Activated CD4-positive, CD25-positive, alpha-beta regulatory T cell treated with anti-CD3 and anti-CD28 coated beads, Interleukin-2, amount 50 U/mL, for 16 hours (primary cell): ENCODE measurements at regions not wholly inside any gene's neighbourhood (a gene's known extent, or its start where the extent isn't known, plus 50 kb on each side); places are given as distances from the start of the nearest gene placed in this dataset.

Source experiments
- DNase-seq: peaks from one replicate; pipeline ENCODE4 v3.0.0-alpha.2; 2020; ENCODE audit warnings: low read depth, low spot score

DNA sequence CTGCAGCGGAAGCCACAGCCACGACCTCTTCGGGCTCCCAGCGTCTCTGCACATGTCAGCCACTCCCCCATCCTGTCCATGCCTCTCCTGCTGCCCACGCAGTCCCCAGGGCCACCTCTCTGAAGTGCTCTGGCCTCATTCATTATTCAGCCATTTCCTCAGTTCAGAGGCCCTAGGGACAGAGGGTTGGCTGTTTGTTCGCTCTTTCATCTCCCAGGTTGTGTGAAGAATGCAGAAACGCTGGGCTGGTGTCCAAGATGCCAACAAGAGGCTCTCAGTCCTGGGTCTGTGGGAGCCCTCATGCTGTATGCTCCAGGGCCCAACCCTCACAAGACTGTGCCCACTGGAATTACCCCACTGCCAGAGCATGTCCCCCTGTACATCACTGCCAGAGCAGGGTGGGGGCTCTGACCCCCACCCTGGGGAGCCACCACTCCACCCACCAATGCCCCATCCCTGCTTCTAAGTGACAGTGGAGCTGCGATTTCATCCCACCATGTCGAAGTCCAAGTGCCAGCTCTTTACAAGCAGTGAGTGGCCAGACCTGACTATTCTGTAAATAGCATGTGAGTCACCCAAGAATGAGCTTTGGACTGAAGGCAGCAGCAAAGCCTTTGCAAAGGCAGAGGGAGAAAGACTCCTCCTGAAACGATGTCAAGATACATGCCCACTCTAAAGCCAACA, 209.6 kb downstream of the BUD13 start:
- DNase-seq, result no peak

DNA sequence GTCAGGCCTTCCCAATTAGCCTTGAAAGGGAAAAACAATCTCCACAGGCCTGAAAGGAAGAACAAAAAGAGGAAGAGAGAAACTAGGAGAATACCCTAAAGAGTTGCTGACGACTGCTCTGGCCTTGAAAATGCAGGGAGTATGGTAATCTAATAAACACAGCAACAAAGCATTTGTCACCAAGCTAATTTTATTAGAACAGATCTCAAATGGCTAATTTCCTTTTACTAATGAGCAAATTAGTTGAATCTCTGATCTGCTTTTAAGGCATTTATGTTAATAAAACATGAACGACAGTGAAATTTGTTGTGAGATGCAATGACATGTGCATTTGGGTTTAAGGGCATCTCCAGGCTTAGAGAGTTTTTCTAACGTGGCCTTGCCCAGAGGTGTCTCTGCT, 212.2 kb downstream of the BUD13 start:
- no peak for DNase-seq

DNA sequence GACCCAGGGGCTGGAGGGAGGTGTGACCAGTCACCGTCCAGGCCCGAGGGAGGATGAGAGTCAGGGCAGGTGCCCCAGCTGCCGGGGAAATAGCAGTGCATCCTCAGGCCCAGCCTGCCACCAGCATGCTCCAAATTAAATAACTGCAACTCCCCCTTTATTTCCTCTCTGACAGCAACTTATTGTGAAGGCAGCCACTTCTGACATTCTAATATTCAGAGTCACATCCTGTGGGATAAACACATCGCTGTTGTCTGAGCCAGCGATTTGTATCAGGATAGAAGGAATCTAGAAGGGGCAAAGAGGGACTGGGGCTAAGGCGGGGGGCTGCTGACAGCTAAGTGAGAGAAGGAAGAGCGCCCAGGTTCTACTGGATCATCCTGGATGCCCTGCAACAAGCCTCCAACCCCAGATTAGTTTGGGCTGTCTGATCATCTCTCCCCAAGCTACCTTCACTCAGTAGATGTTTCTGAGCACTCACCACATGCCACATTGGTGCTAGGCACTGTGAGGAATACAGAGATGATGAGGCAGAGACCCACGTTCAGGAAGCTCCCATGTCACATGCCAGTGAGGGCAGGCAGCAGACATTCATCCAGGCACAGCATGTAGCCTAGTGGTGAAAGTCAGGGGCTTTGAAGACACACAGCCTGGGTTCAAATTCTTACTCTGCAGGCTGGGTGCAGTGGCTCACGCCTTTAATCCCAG, 214.1 kb downstream of the BUD13 start:
- no peak for DNase-seq

DNA sequence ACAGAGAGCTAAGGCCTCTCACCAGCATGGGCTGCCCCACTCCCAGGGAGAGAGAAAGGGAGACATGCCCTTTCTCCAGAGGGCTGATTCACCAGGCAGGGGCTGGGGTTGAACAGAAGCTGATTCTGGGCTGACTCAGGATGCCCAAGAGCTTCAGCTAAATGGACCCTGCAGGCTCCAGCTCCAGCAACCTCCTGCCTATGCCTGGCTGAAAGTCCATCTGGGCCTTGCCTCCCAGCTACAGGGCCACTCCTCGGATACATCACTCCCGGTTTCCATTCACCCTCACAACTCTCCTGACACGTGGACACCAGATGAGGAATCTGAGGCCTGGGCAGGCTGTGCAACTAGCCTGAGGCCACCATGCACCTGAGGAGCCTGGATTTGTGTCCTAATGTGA, 215.5 kb downstream of the BUD13 start:
- DNase-seq, result no peak

DNA sequence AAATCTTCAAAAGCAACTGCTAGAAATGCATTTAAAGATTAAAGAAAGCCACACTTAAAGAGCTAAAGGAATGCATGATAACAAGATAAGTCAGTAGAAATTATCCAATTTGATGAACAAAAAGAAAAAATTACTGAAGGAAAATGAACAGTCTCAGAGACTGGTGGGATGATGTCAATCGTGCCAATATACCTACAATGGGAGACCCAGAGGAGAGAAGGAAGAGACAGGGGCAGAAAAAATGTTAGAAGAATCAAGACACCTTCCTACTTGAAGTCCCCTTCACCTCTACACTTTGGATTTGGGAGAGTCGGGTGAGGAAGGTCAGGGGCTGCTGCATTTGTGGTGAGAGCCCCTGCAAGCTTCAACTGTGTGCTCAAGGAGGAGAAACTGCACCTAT, 216.3 kb downstream of the BUD13 start:
- no peak for DNase-seq

DNA sequence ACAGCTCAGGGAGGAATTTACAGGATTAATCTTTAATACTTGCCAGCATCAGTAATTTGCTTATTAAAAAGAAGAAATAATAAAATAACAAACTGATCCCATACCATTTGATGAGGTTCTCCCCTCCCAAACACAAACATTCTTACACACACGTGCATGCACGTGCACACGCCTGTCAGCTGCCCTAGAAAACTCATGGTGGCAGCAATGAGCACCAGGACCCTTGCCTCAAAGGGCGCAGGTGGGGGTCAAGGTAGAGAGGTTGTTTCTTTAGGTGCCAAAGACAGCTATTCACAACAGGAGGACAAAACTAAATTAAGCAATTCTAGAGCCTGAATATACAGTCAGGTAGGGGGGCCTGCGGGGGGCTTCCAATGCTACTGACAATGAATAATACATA, 219.3 kb downstream of the BUD13 start:
- DNase-seq, result no peak

DNA sequence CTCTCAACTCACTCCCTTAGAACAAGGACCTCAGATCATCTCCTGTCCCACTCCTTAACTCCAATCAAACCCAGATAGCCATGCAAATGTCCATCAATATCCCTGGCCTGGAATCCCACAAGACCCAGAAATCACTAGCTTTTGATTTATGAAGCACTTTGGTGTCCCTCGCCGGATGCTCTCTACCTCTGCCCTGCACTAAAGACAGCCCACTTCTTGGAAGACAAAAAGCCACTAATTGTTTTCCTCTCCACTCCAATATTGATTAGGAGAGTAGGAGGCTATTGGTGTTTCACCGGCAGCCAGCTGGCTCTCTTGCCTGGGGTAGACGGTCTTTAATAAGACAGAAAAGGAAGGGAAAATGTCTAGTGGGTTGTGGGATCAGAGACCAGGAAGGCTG, 221.2 kb downstream of the BUD13 start:
- DNase-seq, result no peak

DNA sequence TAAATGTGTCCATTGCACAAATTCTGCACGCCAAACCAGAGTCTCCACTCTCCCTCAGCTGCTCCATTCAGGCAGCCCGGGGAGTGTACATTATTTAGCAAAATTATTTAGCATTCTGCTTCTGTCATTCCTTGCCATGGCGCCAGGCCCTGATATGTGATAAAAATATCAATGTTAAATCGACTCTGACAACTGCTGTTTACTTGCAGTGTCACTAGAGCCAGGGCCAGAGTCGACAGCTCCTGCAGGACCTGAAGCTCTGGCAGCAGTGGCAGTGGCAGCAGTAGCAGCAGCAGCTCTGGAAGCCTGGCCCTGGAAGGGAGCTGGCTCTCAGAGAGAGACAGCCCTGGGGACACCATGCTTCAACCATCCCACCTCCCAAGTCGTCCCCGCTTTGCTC, 224.5 kb downstream of the BUD13 start:
- DNase-seq, result no peak

DNA sequence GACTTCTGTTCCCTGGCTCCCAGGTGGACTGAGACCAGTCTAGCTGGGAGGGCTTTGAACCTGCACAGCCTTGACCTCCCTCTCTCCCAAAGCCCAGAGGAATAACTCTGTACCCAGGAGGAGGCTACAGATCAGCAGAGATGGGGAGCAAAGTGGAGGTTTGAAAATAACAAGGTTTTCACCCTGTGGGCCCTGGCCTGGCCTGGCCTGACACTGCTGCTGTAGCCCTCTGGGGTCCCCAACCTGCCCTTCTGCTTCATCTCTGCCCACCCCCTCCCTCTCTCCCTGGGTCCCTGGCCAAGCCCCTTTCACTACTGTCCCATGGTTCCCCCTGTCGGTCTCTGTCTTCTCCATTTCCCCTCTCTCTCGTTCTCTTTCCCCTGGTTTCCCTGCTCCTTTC, 225.2 kb downstream of the BUD13 start:
- no peak for DNase-seq

DNA sequence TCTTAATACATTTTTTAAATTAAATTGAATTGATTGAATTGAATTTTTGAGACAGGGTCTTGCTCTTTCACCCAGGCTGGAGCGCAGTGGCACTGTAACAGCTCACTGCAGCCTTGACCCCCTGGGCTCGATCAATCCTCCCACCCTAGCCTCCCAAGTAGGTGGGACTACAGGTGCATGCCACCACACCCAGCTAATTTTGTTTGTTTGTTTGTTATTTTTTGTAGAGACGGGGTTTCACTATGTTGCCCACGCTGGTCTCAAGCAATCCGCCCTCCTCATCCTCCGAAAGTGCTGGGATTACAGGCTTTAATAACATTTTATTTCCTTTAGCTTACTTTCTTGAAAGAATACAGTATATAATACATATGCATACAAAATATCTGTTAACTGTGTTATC, 226.9 kb downstream of the BUD13 start:
- no peak for DNase-seq

DNA sequence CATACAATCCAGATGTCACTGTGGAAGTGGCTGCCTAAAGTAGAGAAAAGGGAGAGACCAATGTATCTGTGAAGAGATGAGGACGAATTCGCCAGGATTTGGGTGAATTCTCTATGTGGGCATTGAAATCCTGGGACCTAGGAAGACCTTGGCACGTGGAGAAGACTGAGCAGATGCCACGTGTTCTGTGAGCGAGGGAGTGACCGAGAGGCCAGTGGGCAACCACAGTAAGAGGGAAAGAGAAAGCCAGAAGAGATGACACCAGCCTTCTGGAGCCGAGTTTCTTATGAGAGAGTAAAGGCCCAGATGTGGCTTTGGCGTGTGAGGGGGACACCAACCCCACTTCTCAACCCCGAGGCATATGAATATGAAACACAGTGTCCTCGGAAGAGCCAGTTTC, 228.1 kb downstream of the BUD13 start:
- DNase-seq, result no peak

DNA sequence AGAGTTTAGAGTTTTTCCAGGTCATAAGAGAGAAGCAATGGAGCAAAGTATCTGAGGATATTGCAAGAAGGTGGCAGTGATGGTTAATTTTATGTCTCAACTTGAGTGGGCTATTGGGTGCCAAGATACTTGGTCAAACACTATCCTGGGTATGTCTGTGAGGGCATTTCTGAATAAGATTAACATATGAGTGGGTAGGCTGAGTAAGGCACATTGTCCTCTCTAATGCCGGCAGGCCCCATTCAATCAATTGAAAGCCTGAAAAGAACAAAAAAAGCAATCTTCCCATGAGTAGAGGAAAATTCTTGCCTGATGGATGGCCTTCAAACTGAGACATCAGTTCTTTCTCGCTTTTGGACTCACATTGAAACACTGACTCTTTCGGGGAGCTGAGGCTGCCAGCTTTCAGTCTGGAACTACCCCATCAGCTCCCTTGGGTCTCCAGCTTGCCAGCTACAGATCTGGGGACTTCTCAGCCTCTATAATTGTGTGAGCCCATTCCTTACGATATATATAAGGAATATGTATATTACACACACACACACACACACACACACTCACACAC, 228.8 kb downstream of the BUD13 start:
- DNase-seq, result no peak

DNA sequence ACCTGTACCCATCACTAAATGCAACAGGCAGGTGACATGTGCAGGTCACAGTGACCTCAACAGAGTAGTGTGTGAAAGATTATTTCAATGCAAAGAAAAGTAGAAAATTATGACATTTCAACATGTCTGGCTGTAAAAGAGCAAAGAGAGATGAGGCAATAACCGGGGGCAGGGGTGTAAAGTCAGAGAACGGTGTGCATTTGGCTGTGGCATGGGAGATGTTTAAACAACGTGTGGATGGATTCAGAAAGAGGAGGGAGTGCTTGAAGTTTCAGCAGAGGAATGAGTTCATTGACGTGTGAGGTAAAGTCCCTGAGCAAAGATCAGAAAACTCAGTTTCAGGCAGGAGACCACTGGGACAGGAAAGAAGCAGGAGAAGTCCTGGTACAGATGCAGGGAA, 229.7 kb downstream of the BUD13 start:
- DNase-seq, result no peak

DNA sequence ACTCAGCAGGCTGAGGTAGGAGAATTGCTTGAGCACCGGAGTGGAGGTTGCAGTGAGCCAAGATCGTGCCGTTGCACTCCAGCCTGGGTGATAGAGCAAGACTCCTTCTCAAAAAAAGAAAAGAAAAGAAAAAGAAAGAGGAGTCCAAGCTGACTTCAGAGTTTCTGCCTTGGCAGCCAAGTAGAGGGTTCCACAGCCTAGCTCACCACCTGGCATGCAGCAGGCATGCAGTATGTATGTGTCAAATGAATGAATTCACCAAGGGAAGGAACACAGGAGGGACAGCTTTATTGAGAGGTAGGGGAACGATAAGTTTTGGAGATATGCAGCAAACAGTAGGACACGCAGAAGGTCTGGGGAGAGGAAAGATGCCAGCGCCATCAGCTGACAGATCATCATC, 230.4 kb downstream of the BUD13 start:
- no peak for DNase-seq

DNA sequence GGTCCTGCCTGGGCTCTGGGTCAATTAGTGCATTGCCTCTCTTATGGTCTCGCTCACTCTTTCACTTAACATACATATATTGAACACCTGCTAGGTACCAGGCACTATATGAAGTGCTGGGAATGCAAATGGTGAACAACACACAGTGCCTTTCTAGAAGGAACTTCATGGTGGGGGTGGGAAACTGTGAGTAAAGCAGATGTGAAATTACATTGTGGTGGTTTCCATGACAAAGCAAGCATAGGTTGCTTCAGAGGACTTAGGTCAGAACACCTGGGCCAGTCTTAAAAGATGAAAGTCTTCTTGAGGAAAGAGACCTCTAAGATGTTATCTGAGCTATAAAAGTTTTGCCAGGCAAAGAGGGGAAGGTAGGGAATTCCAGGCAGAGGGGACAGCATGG, 231.3 kb downstream of the BUD13 start:
- no peak for DNase-seq

DNA sequence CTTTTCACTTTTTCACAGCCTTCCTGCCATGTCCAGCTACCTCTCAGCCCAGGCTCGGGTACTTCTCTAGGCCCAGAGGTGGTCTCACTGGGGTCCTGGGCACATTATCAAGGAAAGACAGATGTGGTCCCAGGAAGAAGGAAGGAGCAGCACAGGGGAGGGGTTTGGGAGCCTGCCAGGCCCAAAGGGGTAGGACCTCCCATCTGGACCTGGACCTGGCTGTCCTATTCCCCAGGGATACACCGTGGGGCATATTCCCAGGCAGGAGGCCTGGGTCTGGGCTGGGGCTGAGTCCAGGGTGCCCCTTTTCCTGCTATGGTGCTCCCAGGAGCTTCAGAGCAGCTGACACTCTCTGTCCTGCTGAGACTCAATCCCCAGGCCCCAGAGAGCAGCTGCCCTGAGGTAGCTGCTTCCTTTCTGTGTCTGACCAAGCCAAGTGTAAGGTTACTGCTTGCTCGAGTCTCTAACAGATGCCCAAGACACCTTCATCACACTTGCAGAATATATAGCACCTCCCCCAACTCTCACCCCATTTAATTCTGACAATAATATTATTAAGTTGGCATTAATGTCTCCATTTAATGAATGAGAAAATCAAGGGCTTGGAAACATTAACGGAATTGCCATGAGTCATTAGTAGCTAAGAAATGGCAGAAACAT, 232.0 kb downstream of the BUD13 start:
- no peak for DNase-seq

DNA sequence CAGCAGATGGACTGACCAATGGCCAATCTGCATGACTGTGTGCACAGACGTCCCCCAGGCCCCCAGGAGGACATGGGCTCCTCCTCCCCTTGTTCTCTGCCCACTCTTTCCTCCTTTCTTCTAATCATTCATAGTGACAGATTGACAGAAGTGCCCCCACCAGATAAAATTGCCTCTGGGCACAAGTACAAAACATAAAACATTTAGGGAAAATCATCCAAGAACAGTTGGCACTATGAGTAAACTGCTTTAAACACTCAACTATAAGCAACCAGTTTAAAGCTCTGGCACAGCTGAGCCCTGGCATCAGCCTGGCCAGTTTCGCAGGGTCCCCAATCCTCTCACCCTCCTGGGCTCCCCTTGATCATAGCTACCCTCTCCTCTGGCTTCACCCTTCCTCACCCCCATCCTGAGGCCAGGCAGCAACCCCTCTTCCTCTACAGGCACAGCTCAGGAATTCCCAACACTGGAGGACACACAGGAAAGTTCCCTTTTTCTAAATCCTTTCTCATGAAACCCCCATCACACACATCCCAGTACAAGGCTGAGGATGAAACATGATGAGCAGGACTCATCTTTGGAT, 232.9 kb downstream of the BUD13 start:
- no peak for DNase-seq

DNA sequence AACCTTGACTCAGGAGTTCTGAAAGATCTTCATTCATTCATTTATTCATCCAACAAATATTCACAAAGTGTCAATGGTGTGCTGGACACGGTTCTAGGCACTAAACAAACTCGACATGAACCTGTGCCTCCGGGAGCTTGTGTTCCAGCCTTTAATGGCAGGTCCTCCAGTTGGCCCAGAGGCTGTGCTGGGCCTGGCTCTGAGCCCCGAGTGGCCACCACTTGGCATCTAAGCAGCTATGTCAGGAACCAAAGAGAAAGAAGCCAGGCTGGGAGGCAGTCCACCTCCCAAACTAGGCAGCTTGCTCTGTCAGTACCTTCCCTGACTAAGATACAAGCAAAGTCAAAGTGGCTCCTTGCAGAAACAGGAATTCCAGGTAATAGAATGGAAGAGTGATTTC, 233.6 kb downstream of the BUD13 start:
- DNase-seq, result no peak

DNA sequence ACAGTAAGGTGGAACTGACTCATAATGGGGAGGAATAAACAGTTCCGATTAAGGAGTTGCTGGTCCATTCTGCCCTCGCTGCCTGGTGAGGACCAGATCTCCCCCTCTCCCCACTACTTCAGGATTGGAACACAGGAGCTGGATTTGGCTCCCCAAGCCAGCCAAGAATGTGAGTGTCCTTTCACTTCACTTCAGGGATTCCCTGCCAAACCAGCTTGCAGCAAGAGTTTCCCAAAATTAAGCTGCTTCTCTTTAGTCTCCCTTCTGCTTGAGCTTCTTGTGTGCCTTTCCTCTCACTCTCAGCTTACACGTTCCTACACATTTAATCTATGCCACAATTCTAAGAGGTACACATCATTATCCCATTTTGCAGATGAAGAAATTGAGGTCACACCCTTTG, 234.1 kb downstream of the BUD13 start:
- no peak for DNase-seq

DNA sequence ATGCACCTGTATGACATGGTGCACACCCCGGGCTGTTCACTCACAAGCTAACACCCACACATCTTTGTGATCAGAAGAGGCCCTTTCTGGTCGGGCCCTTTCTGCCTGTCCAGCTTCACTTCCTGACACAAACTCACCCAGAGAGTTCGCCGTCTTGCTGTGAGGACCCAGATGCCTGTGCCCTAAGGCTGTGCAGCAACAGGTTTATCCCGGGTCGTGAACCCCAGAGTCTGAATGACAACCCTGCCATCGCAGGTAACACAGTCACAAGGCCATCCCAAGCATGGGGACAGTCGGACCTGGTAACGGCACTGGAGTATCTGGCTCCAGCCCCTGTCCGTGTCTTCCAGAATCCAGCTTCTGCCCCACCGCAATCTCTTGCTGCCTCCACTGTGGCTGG, 235.1 kb downstream of the BUD13 start:
- no peak for DNase-seq

DNA sequence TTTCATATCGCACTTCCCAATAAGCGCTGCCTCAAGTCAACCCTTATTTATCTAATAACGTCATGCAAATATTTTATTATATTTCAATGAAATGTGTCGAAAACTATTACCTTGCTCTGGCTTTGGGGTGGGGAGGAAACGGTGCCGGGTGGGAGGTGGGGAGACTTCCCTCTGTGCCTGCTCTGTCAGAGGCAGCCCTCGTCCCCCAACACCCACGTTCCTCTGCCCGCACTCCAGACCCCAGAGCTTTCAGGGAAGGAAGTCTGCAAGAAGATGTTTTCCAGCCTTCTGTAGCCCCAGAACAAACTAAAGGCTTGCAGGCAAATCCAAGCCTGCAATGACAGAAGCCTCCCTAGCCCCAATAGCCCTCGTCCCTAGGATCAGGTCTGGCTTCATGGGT, 235.7 kb downstream of the BUD13 start:
- no peak for DNase-seq

DNA sequence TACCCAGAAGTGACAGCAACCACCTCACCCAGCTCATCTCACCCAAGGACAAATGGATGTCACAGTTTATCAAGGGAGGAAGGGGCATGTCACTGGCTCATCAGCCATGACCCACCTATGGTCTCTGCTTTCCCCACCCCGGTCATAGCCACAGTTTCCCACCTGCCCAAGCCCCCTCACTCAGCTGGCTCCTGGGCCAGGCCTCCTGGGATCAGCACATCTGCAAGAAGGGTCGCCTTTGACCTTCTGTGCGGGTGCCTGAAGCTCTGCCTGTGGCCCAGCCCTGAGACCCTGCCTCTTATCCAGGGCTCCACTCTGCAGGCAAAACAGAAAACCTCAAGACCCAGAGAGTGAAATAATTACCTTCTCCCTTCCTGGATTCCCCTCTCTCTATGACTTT, 236.4 kb downstream of the BUD13 start:
- no peak for DNase-seq

DNA sequence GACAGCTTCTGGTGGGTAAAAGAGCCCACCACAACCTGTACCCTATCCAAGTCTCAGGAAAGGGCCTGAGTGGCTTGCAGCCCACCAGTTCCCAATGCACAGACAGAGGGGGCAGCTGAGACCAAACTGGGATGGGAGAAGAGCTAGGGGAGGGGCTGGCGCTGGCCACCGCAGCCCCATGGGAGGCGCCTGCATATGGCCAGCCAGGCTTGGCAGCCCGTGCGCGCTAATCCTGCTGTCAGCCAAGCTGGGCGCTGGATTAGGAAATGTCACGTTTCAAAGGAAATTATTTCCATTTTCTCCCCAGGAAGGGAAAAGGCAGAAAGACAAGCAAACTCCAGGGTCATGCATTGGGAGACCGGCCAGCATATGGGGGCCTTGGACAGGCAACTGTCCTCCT, 236.8 kb downstream of the BUD13 start:
- DNase-seq, result no peak
